Activated T-cell treated with anti-CD3 and anti-CD28 coated beads for 24 hours (primary cell): ENCODE measurements at regions not wholly inside any gene's neighbourhood (a gene's known extent, or its start where the extent isn't known, plus 50 kb on each side); places are given as distances from the start of the nearest gene placed in this dataset.

Experiments used
- DNase-seq: peaks from one replicate; pipeline ENCODE4 v3.0.0-alpha.2; 2020; ENCODE audit warnings: low read depth

DNA sequence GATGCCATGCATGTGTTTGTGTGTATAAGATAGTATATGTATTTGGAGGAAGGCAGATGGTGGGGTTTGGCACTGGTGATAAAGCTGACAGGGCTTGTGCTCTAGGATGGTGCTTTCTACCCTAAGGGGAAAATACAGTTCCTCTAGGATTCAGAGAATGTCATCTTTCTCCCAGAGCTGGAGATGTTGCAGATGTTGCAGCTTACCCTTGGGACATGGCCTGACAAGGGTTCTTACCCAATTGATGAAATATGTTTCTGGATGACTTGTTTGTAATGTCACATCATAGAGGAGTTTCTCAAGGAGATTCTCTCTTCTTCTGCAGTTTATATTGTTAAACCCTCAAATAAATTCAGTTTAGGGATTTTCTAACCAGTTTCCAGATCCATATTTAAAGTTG is 52.5 kb upstream of the PITX2 start:
- no peak for DNase-seq

DNA sequence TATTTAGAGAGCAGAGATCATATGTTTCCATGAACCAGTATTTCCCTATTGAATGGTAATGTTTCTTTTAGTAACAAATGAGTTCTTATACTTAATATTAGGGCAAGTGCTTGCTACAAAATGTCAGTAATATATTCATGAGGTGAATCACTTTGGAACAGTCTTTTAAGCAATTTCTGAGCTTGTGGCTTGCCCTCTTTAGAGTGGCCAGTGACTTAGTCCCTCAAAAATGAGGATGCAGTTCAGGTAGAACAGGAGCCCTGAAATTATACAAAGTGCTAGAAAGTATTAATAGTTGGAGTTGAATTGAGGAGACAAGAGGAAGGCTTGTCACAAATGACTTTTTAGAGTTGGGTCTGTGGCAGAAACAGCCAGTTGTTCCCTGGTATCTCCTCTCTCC is 53.4 kb upstream of the PITX2 start:
- no peak for DNase-seq

DNA sequence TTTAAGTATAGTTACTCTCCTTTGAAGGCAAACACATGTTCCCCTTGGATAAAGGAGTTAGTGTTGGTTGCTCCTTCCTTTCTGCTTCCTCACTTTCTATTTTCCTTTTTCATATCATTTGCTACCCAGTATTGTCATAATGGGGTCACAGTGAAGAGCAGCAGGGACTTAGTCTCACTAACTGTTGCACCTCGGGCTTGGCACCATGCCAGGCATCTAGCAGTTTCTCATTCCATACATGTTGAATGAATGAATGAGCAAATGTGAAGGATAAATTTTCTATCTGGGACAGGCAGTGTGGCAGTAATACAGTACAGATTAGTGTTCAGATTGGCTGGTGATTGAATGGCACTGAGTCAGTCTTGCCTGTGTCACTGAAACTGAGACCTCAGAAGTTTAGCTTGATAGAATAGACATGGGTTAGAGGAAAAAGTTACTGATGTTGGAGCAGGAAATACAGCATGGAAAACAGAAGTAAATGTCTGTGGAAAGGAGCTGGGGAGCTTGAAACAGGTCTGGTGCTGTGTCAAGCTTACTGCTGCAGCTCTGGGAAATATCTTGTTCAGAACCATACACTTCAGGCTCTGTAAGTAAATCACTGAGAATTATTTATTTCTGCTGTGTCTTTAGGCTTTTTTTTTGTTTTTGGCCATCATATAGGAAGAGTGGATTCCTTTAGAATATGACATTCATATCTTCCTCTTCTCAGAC is 55.8 kb upstream of the PITX2 start:
- DNase-seq = no peak

DNA sequence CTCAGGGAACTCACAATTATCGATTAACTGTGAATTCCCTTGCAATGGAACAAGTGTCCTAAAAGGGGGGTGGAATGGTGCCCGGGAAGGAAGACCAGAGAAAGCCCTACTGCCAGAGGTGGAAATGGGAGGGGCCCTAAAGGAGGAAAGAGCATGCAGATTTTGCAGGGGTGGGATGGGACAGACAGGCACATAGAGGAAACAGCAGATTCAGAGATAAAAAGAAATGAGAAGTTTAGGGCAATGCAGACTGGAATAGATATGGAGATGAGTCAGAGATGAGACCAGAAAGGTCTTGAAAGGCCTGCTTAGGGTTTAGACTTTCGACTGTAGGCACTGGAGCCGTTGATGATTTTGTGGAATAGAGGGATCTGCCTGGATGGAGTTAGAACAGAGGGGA is 57.4 kb upstream of the PITX2 start:
- no peak for DNase-seq

DNA sequence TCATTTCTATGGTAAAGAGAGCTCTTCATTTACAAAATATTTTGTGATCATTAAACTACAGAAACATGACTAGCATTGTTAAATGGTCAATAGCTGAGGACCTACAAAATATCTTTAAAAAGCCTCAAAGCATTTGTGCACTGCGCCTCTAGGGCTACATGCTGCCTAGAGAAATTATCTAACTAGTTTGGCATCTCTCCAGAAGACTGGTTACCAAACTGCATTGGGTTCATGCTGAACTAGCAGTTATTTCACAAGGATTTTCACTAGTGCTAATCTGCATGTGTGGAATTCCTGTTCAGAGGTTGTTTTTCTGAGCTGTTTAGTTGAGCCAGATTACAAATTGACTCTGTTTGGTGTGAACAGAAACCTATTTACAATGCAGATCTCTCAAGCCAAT is 58.5 kb upstream of the PITX2 start:
- no peak for DNase-seq

DNA sequence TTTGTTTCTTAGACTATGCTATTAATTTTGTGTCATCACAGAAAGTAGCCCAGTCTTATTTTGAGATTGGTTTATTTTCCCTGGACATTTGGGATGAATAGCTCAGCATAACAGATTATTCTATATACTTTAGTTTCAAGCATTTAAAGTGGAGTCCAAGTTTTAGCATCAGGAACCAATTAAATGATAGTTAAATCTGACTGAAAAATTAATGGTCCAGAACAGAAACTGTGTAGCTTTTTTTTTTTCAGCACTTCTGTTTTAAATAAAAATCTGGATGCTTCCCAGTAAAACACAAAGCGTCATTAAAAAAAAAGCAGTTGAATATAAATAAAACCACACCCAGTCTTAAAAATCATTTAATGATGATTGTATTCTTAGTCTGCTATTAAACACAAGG is 59.4 kb upstream of the PITX2 start:
- DNase-seq = no peak

DNA sequence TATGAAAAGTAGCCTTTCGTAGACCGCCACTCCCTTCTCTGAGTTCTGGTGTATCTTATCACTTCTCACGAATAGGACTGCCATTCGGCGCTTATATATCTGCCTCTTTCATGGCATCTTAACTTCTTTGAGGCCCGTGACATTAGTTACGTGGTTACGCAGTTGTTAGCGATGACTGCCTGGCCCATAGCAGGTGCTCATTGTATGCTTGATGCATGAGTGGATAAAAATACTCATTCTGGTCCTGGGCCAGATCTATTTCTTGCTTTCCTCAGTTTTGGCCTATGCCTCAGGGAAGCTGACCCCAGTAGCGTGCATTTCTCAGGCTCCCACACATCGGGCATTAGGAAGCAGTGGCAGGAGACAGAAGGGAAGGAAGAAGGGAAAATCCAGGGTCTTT is 60.7 kb upstream of the PITX2 start:
- DNase-seq = no peak

DNA sequence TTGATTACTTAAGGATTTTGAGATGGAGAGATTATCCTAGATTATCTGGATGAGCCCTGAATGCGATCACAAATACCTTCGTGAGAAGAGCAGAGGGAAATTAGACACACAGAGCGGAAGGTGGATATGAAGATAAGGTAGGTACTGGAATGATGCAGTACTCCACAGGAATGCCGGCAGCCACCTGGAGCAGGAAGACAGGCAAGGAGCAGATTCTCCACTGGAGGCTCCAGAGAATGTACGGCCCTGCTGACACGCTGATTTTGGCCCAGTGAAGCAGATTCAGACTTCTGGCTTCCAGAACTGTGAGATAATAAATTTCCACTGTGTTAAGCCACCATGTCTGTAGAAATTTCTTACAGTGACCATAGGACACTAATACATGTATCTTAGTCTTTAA is 79.4 kb upstream of the PITX2 start:
- no peak for DNase-seq

DNA sequence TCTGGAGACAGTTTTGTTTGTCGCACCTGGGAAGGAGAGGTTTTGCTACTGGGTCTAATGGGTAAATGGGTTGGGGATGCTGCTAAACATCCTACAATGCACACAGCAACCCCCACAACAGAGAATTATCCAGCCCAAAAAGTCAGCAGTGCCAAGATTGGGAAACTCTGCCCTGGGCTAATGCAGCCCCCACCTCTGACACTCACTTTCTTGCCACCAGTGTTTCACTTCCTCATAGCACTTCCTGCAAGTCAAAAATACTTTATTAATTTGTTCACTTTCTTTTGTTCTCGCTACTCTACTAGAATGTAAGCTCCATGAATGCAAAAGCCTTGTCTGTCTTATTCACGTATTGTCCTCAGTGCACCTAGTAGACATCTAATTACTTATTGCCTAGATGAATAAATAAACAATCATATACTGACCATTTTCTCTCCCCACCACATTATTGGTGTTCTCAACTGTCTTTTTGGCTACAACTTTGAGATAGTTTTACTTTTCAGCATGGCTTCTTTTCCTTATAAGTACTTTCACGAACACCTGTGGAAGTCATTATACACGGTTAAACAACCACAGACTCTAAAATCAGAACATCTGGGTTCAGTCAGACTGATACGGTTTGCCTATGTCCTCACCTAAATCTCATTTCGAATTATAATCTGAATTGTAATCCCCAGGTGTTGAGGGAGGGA is 82.0 kb upstream of the PITX2 start:
- DNase-seq = no peak

DNA sequence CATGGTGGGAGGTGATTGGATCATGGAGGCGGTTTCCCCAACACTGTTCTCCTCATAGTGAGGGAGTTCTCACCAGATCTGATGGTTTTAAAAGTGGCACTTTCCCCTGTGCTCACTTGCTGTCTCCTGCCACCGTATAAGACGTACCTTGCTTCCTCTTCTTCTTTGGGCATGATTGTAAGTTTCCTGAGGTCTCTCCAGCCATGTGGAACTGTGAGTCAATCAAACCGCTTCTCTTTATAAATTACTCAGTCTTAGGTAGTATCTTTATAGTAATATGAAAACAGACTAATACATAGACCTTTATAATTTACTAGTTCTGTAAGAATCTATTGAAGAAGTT is 82.5 kb upstream of the PITX2 start:
- no peak for DNase-seq

DNA sequence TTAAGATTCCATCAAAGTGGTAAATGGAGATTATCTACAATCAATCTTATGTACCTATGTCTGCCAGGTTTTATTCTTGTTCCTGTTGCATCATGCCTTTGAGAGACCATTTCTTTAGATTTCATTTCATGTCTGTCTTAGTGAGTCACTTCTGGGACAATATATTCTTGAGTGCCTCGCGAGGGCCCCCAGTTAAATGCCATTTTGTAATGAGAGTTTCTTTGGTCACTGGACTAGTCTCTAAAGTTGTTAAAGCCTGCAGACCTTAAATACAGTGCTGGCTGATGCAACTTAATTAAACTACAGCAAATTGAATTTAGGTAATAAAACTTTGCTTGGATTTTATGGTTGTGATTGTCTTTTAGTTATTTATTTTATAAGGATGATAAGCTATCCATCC is 87.2 kb upstream of the PITX2 start:
- no peak for DNase-seq

DNA sequence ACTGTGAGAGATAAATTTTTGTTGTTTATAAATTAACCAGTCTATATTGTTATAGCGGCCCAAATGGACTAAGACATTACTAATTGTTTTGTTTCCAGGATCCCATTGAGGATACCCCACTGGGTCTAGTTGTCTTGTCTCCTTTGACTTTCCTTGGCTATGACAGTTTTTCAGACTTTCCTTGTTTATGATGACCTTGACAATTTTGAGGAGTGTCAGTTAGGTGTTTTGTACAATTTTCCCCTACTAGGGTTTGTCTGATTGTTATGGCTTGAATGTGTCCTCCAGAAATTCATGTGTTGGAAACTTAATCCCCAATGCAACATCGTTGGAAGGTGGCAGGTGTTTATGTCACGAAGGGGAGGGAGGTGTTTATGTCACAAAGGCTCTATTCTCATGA is 89.6 kb upstream of the PITX2 start:
- DNase-seq = no peak

DNA sequence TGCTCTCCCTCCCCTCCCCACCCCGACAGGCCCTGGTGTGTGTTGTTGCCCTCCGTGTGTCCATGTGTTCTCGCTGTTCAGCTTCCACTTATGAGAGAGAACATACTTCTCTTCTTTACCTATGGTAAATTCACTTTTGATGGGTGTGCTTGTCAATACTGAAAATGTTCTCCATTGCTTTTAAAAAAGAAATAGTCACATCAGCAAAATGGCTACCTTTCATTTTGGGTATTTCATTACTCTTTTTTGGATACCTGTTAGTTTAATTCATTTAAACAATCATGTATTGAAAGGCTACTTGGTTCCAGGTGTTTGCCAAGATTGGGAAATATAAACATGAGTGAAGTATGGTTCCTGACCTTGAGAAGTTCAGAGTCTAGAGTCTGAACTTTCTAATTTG is 107.4 kb upstream of the PITX2 start:
- no peak for DNase-seq

DNA sequence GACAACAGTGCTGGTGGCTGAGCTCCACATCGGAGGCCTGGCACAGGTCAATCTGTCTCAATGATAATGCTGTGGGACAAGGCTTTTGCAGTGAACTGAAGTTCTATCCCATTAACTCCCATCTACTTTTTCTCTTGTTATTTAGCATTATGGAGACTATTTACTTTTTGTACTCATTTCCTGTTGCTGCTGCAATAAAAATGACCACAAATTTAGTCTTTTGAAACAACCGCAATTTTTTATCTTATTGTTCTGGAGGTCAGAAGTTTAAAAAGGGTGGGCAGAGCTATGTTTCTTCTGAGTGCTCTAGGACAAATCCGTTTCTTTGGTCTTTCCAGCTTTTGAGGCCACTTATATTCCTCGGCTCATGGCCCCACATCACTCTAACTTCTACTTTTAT is 111.0 kb upstream of the PITX2 start:
- DNase-seq = no peak

DNA sequence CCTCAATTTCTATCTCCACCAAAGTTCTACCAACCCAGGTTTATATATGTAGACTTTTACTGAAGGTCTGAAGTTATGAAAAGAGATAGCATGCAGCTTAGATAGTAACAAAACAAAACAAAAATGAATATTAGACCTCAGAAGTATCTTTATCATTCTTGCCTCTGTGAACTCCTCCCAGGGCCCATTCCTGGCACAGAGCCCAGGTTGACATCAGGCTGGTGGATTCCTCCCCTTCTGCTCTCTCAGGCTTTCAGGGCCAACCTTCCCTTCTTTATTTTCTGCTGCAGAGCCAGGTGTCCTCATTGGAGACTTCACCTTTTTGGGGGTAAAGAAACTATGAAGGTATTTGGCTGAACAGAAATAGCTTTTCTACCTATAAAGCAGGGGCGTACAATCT is 112.8 kb upstream of the PITX2 start:
- DNase-seq = no peak

DNA sequence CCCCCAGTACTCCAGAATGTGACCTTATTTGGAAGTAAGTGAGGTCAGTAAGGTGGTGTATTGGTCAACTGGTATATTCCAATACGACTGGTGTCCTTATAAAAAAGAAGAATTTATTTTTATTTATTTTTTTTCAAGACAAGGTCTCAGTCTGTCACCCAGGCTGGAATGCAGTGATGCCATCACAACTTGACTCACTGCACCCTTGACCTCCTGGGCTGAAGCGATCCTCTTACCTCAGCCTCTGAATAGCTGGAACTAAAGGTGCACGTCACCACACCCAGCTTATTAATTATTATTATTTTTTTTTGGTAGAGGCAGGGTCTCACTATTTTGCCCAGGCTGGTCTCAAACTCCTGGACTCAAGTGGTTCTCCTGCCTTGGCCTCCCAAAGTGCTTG is 115.1 kb upstream of the PITX2 start:
- DNase-seq = no peak

DNA sequence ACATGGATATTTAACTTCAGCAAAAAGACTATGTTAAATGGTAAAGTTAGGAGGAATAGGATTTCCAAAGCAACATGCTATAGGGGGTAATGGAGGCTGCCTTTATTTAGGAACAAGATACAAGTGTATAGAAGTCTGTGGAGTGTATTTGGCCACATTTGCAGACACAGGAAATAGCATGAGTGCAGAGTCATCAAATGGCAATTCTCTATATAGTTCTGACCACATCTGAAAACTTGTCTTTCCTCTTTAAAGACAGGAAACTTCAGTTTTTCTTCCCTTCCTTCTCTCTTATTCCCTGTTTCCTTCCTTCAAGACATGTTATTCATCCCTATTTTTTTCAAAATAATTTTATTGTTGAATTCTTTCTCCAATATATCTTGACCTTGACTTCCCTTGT is 119.3 kb upstream of the PITX2 start:
- DNase-seq = no peak

DNA sequence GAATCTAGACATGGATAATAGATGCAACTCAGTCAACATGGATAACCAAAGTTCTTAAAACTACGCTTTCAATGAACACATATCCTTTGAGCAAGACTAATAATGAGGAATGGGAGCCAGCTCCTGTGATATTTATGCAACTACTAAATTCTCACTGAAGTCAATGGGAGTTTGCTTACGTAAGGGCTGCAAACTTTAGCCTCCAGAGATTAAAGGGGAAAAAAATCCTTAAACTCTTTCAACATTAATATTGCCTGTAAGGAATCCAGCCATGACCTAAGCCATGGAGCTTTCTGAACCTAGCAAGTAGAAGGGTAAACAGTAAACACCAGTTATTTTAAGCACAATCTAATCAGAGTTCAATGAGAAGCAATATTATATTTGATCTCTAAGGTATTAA is 125.2 kb upstream of the PITX2 start:
- DNase-seq = no peak

DNA sequence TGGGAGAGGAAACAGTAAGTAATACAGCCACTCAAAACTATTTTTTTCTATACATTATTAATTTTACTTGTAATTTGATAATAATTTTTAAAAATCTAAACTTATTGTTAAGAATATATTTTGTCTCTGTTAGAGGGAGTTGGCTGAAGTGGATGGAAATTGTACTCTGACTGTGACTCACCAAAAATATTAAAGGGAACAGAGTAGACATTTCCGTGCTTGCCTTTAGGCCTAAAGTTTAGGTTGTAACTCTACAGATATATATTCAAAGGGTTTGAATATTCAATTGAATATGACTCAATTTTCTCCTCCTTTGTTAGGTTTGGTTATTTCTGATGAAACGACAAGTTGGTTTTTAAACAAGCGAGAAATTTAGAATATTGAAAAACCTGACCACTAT is 128.3 kb upstream of the PITX2 start:
- no peak for DNase-seq

DNA sequence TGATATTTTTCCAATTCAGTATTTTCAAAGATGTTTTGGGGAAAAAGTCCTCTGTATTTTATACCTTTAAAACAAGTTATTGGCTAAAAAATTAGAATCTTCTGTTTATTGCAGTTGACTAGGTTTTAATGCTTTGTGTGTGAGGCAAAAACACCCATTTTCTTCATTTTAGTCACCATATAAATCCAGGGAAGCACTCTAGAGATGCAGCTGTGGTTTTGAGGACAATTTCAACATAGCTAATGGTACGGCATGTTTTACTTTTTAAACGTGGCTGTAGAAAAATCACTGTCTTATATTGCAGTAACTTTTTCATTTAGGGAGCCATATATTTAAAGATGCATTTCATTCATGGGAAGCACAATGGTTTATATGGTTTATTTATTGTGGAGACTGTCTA is 129.1 kb upstream of the PITX2 start:
- DNase-seq = no peak

DNA sequence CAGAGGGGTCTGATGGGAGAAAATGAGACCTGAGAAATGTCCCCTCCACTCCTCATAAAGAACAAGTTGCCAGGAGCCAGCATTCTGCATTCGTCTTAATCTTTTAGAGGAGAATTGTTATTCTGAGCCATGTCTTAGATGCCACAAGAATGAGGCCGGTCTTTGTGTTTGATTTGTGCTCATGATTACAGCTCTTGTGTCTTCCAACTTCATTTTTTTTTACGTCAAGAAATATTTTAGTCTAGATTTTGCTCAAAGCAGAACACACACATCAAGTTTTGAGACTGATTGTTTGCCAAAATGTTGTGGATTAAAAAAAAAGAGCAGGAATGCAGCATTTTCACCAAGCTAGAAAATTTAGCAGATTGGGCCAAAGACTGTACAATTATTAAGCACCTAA is 130.6 kb upstream of the PITX2 start:
- no peak for DNase-seq

DNA sequence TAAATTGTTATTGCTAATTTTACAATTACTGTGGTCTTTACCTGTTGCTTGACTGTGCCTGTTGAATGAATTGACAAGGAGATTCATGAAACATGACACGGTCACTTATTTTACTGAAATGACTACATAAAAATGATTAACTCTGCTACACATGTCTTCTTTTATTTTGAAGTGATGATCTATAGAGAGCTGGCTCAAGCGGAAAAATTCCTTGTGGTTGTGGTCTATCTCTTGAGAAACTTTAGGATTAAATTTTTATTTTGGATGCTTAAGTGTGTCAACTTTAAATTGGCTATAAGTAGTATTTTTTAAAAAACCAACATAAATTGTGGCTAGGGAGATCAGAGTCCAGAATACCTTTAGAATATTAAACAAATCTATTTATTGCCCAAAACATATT is 131.8 kb upstream of the PITX2 start:
- no peak for DNase-seq

DNA sequence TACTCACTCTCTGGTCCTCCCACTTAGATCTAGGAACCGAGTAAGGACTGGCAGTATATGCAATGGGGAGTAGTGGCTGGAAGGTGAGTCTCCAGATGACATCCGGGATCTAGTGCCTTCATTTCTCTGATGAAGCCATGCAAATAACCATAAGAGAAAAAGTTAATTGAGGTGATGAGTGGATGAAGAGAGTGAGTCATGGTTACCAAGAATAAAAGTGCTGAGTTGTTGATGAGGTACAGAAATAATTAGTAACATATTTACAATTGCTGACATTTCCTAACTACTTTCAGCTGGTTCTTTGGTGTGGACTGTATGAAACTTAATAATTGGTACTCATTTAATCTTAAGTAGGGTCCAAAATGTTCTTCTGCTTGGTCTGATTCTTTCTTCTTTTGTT is 146.7 kb upstream of the PITX2 start:
- DNase-seq = no peak

DNA sequence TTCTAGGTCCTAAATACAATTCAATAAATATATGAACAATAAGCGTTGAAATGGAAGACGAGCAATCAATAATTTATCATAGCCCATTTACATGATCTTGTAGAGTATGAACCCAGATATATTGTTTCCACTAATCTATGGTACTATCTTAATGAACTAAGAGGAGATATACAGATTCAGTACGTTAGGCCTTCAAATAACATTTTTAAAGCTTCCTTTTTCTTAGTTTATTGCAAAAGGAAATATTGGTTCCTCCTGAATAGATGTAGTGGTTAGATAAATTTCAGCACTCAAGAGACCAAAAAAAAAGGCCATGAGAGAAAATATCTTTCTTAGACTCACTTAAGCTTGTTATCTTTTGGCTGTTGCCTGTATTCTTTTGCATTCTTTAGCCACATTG is 147.5 kb upstream of the PITX2 start:
- DNase-seq = no peak
